Fibroblast of skin of right biceps (primary cell): ENCODE measurements at regions not wholly inside any gene's neighbourhood (a gene's known extent, or its start where the extent isn't known, plus 50 kb on each side); places are given as distances from the start of the nearest gene placed in this dataset.
A peak's percentile ranks its signal among the peaks of the same experiment; 100 is the strongest.
"Not testable (repeated sequence)": the region's sequence is repeated elsewhere in the genome, so short reads cannot be mapped to it uniquely, and the experiment has no call there.

Experiments
- DNase-seq: peaks from one replicate; pipeline ENCODE4 v3.0.0-alpha.2; 2013

GRCh38 chr7:140283472-140283871 lies 106.7 kb upstream of the KDM7A start:
- no peak for DNase-seq

- DNase-seq: no peak
Observed at GRCh38 chr7:140281960-140282359, 105.2 kb upstream of the KDM7A start.

- DNase-seq: no peak
Observed at GRCh38 chr7:140281255-140281654, 104.5 kb upstream of the KDM7A start.

- DNase-seq: no peak
Observed at GRCh38 chr7:140276001-140276400, 99.2 kb upstream of the KDM7A start.

GRCh38 chr7:140275069-140275965 lies 98.5 kb upstream of the KDM7A start:
- peak; percentile 16 for DNase-seq

- DNase-seq: no peak
Observed at GRCh38 chr7:140273417-140273816, 96.6 kb upstream of the KDM7A start.

GRCh38 chr7:140271643-140271968 lies 94.8 kb upstream of the KDM7A start:
- not testable (repeated sequence) for DNase-seq

- no peak for DNase-seq
Observed at GRCh38 chr7:140269004-140269638, 92.3 kb upstream of the KDM7A start.

- no peak for DNase-seq
Observed at GRCh38 chr7:140267381-140268226, 90.8 kb upstream of the KDM7A start.

- no peak for DNase-seq
Observed at GRCh38 chr7:140263277-140263676, 86.5 kb upstream of the KDM7A start.

- DNase-seq: no peak
Observed at GRCh38 chr7:140262242-140262903, 85.6 kb upstream of the KDM7A start.

GRCh38 chr7:140261522-140261921 lies 84.7 kb upstream of the KDM7A start:
- no peak for DNase-seq

GRCh38 chr7:140261105-140261486 lies 84.3 kb upstream of the KDM7A start:
- no peak for DNase-seq

GRCh38 chr7:140260352-140261104 lies 83.7 kb upstream of the KDM7A start:
- no peak for DNase-seq

- not testable (repeated sequence) for DNase-seq
Observed at GRCh38 chr7:140257278-140257677, 80.5 kb upstream of the KDM7A start.

- not testable (repeated sequence) for DNase-seq
Observed at GRCh38 chr7:140254976-140255375, 78.2 kb upstream of the KDM7A start.

GRCh38 chr7:140249036-140249806 lies 72.4 kb upstream of the KDM7A start:
- no peak for DNase-seq

GRCh38 chr7:140247559-140247958 lies 70.8 kb upstream of the KDM7A start:
- DNase-seq: no peak

GRCh38 chr7:140245611-140246105 lies 68.9 kb upstream of the KDM7A start:
- no peak for DNase-seq

GRCh38 chr7:140242057-140243031 lies 65.6 kb upstream of the KDM7A start:
- DNase-seq: no peak
